ENCODE measurements at regions not wholly inside any gene's neighbourhood (a gene's known extent, or its start where the extent isn't known, plus 50 kb on each side); places are given as distances from the start of the nearest gene placed in this dataset.
"Not testable (repeated sequence)": the region's sequence is repeated elsewhere in the genome, so short reads cannot be mapped to it uniquely, and the experiment has no call there.

- POLR2A ChIA-PET = no interaction called here
- H3K27ac Mint-ChIP-seq = no peak overlapping the region
- CTCF ChIA-PET = no interaction called here
- no peak for DNase-seq
- H3K9me3 Mint-ChIP-seq = no peaks in the 10 kb centered on the region
- H3K4me3 Mint-ChIP-seq = no peak overlapping the region
- no peaks in the 10 kb centered on the region for H3K36me3 Mint-ChIP-seq (ENCODE audit: low read depth)
- no peaks in the 10 kb centered on the region for H3K4me1 Mint-ChIP-seq
- no peaks in the 10 kb centered on the region for H3K27me3 Mint-ChIP-seq
These were observed 103.4 kb upstream of the FHIT start for GRCh38 chr3:61354604-61355003.

- Mint-ChIP-seq H3K4me1 (no peaks in the 10 kb centered on the region), H3K27me3 (no peaks in the 10 kb centered on the region), H3K36me3 (ENCODE audit: low read depth) (no peaks in the 10 kb centered on the region), H3K9me3 (no peaks in the 10 kb centered on the region), H3K27ac (no peak overlapping the region), H3K4me3 (no peak overlapping the region)
- ChIA-PET CTCF (no interaction called here), POLR2A (no interaction called here)
- DNase-seq = no peak
These were observed 105.4 kb upstream of the FHIT start for GRCh38 chr3:61356685-61357084.

DNA sequence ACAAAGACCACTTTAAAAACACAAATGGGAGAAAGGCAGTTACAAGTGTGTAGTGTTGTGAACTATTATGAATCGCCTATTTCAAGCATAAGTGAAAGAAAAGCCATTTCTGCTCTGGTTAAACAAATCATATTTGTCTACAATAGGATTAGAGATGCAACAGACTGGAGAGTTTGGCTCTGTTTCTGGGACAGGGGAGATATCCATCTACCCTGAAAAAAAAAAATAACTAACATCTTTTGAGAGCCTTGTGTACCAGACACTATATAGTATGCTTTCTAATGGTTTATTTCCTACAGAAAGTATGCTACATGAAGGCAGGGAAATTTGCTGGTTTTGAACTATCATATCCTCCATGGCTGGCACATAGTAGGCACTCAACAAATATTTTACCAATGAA lies 106.7 kb upstream of the FHIT start:
- ChIA-PET POLR2A (no interaction called here), CTCF (no interaction called here)
- Mint-ChIP-seq H3K27ac (no peak overlapping the region), H3K9me3 (no peaks in the 10 kb centered on the region), H3K27me3 (no peaks in the 10 kb centered on the region), H3K36me3 (ENCODE audit: low read depth) (no peaks in the 10 kb centered on the region), H3K4me1 (no peaks in the 10 kb centered on the region), H3K4me3 (no peak overlapping the region)
- DNase-seq = no peak

DNA sequence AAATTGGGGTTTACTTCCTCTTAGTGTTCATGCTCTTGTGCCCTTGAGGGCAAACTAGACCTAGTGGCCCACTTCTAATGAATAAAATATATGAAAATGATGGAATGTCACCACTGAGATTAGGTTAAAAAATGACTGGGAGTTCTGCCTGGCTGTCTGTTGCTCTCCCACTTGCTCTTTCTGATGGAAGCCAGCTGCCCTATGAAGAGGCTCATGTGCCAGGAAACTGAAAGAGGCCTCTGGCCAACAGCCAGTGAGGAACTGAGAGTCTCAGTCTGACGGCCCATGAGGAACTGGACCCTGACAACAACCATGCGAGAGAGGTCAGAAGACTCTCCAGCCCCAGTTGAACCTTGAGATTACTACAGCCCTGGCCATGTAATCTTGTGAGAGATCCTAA lies 107.1 kb upstream of the FHIT start:
- ChIA-PET CTCF (no interaction called here), POLR2A (no interaction called here)
- Mint-ChIP-seq H3K36me3 (ENCODE audit: low read depth) (no peaks in the 10 kb centered on the region), H3K4me3 (no peak overlapping the region), H3K27me3 (no peaks in the 10 kb centered on the region), H3K9me3 (no peaks in the 10 kb centered on the region), H3K27ac (no peak overlapping the region), H3K4me1 (no peaks in the 10 kb centered on the region)
- no peak for DNase-seq

GRCh38 chr3:61360297-61360965 lies 109.2 kb upstream of the FHIT start:
- no peak overlapping the region for H3K4me3 Mint-ChIP-seq
- H3K36me3 Mint-ChIP-seq (ENCODE audit: low read depth) = no peaks in the 10 kb centered on the region
- no peak overlapping the region for H3K27ac Mint-ChIP-seq
- ChIA-PET POLR2A (no interaction called here), CTCF (interaction anchor here (0.7 kb wide), 1 partner anchor 111 kb away, joined by 3 read pairs; no protein-coding TSS in a partner anchor)
- DNase-seq = no peak
- H3K27me3 Mint-ChIP-seq = no peaks in the 10 kb centered on the region
- no peaks in the 10 kb centered on the region for H3K9me3 Mint-ChIP-seq
- H3K4me1 Mint-ChIP-seq = no peaks in the 10 kb centered on the region

GRCh38 chr3:61369678-61370077 lies 118.4 kb upstream of the FHIT start:
- Mint-ChIP-seq H3K27me3 (no peaks in the 10 kb centered on the region), H3K9me3 (no peaks in the 10 kb centered on the region), H3K27ac (no peak overlapping the region), H3K4me1 (no peaks in the 10 kb centered on the region), H3K36me3 (ENCODE audit: low read depth) (no peaks in the 10 kb centered on the region), H3K4me3 (no peak overlapping the region)
- ChIA-PET POLR2A (no interaction called here), CTCF (no interaction called here)
- DNase-seq = no peak

GRCh38 chr3:61371123-61371522 lies 119.9 kb upstream of the FHIT start:
- DNase-seq = no peak
- Mint-ChIP-seq H3K36me3 (ENCODE audit: low read depth) (no peaks in the 10 kb centered on the region), H3K4me3 (no peak overlapping the region), H3K4me1 (no peaks in the 10 kb centered on the region), H3K27me3 (no peaks in the 10 kb centered on the region), H3K9me3 (no peaks in the 10 kb centered on the region), H3K27ac (no peak overlapping the region)
- ChIA-PET CTCF (no interaction called here), POLR2A (no interaction called here)

DNA sequence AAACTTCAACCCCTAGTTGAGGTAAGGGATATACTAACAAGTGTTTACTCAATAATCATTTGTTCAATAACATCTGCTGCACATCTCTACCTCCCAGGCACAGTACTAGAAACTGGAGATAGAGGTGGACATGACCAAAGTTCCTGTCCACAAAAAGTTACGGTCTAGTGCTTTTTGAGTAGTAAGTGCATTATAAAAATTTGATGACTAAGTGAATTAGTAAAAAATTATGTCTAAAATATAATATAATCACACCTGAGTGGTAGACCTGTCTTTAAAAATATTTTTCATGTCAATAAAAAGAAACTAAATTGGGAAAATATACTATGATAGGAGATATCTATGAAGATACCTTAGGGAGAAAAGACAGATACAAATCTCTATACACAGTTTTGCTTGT lies 121.5 kb upstream of the FHIT start:
- POLR2A ChIA-PET = no interaction called here
- CTCF ChIA-PET = interaction anchor here (1.6 kb wide), 1 partner anchor 9 kb away, joined by 6 read pairs; no protein-coding TSS in a partner anchor
- Mint-ChIP-seq H3K9me3 (no peaks in the 10 kb centered on the region), H3K27ac (no peak overlapping the region), H3K36me3 (ENCODE audit: low read depth) (no peaks in the 10 kb centered on the region), H3K4me1 (no peaks in the 10 kb centered on the region), H3K27me3 (no peaks in the 10 kb centered on the region), H3K4me3 (no peak overlapping the region)
- no peak for DNase-seq

DNA sequence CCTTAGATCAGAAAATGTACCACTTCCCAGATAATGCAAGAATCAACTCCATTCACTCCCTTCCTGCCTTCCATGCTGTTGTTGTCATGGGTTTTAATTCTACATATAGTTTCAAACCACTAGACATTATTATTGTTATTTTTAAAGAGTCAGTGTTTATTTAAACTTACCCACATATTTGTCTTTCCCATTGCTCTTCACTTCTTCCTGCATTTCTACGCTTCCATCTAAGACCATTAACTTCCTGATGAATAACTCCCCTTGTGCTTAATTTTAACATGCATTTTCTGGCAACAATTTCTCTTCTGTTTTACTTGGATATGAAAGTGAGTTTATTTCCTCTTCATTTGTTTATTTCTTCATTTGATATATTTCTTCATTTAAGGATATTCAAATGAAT lies 127.1 kb upstream of the FHIT start:
- Mint-ChIP-seq H3K27ac (no peak overlapping the region), H3K4me1 (no peaks in the 10 kb centered on the region), H3K9me3 (no peaks in the 10 kb centered on the region), H3K36me3 (ENCODE audit: low read depth) (no peaks in the 10 kb centered on the region), H3K4me3 (no peak overlapping the region), H3K27me3 (peaks cover 6% of the 10 kb centered on the region)
- CTCF ChIA-PET = no interaction called here
- POLR2A ChIA-PET = no interaction called here
- no peak for DNase-seq

DNA sequence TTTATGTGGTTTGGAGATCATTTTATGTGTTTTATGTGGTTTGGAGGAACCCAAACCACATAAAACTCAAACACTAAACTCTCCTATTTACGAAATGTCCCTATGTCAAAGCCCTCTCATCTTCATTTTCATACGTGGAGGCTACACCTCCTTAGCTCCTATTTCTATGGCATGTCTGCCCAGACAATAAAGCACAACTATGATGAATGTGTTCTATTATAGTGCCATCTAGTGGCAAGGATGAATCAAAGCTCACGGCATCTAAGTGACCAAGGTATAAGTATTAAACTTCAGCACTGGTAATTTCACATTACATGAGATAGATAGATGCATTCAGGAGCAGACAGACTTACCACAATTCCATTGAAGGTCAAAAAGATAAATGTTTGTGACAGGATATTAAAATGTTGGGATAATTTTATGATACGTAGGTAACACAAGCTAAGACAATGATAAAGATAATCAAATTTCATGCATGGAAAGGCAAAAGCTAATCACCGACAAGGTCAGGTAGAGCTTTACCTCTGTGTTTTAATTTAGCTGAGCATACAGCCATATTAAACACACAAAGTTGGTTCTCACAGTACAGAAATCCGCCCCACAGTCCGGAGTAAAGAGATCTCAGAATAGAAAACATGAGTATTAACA lies 130.6 kb upstream of the FHIT start:
- Mint-ChIP-seq H3K9me3 (no peaks in the 10 kb centered on the region), H3K36me3 (ENCODE audit: low read depth) (no peaks in the 10 kb centered on the region), H3K27me3 (peaks cover 8% of the 10 kb centered on the region), H3K4me3 (no peak overlapping the region), H3K4me1 (peaks cover 1% of the 10 kb centered on the region), H3K27ac (no peak overlapping the region)
- ChIA-PET POLR2A (no interaction called here), CTCF (interaction anchor here (0.7 to 1.4 kb wide), 6 partner anchors 8 to 1807 kb away, joined by 3 to 6 read pairs (median 4); no protein-coding TSS in a partner anchor)
- DNase-seq = no peak

GRCh38 chr3:61387817-61388216 lies 136.6 kb upstream of the FHIT start:
- Mint-ChIP-seq H3K27ac (no peak overlapping the region), H3K9me3 (peaks cover 2% of the 10 kb centered on the region), H3K4me3 (no peak overlapping the region), H3K27me3 (peaks cover 3% of the 10 kb centered on the region), H3K36me3 (ENCODE audit: low read depth) (no peaks in the 10 kb centered on the region), H3K4me1 (peaks cover 1% of the 10 kb centered on the region)
- ChIA-PET CTCF (no interaction called here), POLR2A (no interaction called here)
- DNase-seq = no peak

GRCh38 chr3:61393480-61393947 lies 142.3 kb upstream of the FHIT start:
- DNase-seq; H3K9me3 Mint-ChIP-seq; POLR2A ChIA-PET; H3K27ac Mint-ChIP-seq; H3K4me3 Mint-ChIP-seq; CTCF ChIA-PET; H3K27me3 Mint-ChIP-seq; H3K4me1 Mint-ChIP-seq; H3K36me3 Mint-ChIP-seq (ENCODE audit: low read depth): not testable (repeated sequence)

GRCh38 chr3:61401359-61401758 lies 150.1 kb upstream of the FHIT start:
- Mint-ChIP-seq H3K27ac (no peak overlapping the region), H3K36me3 (ENCODE audit: low read depth) (no peaks in the 10 kb centered on the region), H3K27me3 (peaks cover 1% of the 10 kb centered on the region), H3K4me3 (no peak overlapping the region), H3K4me1 (no peaks in the 10 kb centered on the region), H3K9me3 (no peaks in the 10 kb centered on the region)
- ChIA-PET POLR2A (no interaction called here), CTCF (no interaction called here)
- no peak for DNase-seq

GRCh38 chr3:61407397-61407796 lies 154.0 kb upstream of the PTPRG start:
- Mint-ChIP-seq H3K9me3 (no peaks in the 10 kb centered on the region), H3K4me3 (no peak overlapping the region), H3K27me3 (no peaks in the 10 kb centered on the region), H3K27ac (no peak overlapping the region), H3K4me1 (no peaks in the 10 kb centered on the region), H3K36me3 (ENCODE audit: low read depth) (no peaks in the 10 kb centered on the region)
- no peak for DNase-seq
- POLR2A ChIA-PET = no interaction called here
- CTCF ChIA-PET = no interaction called here
